ENCODE measurements at regions not wholly inside any gene's neighbourhood (a gene's known extent, or its start where the extent isn't known, plus 50 kb on each side); places are given as distances from the start of the nearest gene placed in this dataset.
"Not testable (repeated sequence)": the region's sequence is repeated elsewhere in the genome, so short reads cannot be mapped to it uniquely, and the experiment has no call there.

- no peak overlapping the region for H3K4me3 ChIP-seq (ENCODE audit: control insufficient read depth, low read depth, low read length)
- TF ChIP-seq, protein P1, sequence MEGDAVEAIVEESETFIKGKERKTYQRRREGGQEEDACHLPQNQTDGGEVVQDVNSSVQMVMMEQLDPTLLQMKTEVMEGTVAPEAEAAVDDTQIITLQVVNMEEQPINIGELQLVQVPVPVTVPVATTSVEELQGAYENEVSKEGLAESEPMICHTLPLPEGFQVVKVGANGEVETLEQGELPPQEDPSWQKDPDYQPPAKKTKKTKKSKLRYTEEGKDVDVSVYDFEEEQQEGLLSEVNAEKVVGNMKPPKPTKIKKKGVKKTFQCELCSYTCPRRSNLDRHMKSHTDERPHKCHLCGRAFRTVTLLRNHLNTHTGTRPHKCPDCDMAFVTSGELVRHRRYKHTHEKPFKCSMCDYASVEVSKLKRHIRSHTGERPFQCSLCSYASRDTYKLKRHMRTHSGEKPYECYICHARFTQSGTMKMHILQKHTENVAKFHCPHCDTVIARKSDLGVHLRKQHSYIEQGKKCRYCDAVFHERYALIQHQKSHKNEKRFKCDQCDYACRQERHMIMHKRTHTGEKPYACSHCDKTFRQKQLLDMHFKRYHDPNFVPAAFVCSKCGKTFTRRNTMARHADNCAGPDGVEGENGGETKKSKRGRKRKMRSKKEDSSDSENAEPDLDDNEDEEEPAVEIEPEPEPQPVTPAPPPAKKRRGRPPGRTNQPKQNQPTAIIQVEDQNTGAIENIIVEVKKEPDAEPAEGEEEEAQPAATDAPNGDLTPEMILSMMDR (conservative IDR thresholded peaks at IDR 0.05; ENCODE audit: control insufficient read depth, insufficient read depth, low read depth, low read length): no peak
- DNase-seq (ENCODE audit: low read depth): no peak
Measured at GRCh38 chr9:100813871-100814270, 214.7 kb upstream of the PLPPR1 start.

DNA sequence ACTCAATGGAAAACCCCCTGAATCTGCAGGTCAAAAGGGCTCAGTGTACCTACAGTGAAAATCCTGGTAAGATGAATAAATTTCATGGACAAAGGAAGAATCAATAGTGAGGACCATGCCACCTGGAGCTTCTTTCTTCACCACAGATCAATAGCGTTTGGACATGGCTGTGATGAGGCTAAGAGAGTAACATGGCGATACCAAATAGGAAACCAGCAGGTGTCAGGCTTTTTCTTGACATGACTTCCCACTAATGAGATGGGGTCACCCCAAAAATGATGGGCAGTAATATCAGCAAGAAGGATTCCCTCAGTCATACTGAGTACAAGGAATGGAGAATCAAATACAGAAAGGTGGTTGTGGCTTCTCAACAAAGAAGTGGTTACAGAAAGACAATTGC is 208.5 kb upstream of the PLPPR1 start:
- no peak overlapping the region for H3K4me3 ChIP-seq (ENCODE audit: control insufficient read depth, low read depth, low read length)
- TF ChIP-seq, protein P1 (conservative IDR thresholded peaks at IDR 0.05; ENCODE audit: control insufficient read depth, insufficient read depth, low read depth, low read length): no peak

DNA sequence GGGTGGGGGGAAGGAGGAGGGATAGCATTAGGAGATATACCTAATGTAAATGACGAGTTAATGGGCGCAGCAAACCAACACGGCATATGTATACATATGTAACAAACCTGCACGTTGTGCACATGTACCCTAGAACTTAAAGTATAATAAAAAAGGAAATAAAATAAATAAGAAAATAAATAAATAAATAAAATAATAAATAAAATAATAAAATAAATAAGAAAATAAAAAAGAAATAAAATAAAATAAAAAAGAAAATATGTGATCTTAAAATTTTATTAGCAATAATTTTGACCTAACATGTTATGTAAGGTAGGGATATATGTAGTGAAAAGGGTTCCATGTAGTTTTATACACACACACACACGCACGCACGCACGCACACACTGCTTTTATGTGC is 195.5 kb upstream of the PLPPR1 start:
- DNase-seq (ENCODE audit: low read depth): not testable (repeated sequence)

More for the DNA sequence above, 208.5 kb upstream of the PLPPR1 start:
- DNase-seq (ENCODE audit: low read depth): no peak

DNA sequence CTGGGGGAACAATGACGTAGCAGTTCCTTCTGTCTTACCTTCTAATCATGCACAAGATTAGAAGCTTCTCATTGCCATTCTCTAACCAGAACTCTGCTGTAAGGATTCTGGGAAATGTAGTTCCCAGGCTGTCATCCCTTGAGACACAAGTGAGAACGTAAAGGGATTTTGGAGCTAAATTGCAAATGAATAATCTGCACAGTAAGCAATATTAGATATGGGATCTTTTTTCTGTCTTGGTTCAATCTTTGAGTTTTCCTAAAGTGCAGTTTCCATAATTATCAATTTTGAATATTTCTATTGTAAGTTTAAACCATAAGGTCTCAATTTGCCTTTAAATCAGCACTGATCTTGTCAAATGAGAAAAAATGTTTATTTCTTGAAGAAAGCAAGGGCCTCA is 189.7 kb upstream of the PLPPR1 start:
- TF ChIP-seq, protein P1 (conservative IDR thresholded peaks at IDR 0.05; ENCODE audit: control insufficient read depth, insufficient read depth, low read depth, low read length): no peak
- no peak overlapping the region for H3K4me3 ChIP-seq (ENCODE audit: control insufficient read depth, low read depth, low read length)
- no peak for DNase-seq (ENCODE audit: low read depth)

More for the DNA sequence above, 195.5 kb upstream of the PLPPR1 start:
- H3K4me3 ChIP-seq (ENCODE audit: control insufficient read depth, low read depth, low read length): not testable (repeated sequence)

DNA sequence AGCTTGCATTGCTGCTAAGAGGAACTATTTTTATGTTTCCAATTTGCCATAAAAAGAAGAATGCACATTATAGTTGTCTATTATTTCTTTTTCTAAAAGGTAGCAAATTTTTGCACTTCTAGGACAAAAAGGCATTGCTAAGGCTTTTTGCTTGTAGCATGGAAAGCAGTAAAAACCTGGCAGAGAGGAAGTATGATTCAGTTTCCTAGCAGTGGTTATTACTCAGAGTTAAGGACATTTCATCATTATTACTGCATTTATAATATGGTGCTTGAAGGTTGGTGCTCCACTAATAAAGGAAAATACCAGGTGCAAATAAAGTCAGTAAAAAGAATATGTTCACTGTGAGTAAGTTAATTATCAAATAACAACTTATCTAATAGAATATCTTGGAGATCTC is 179.8 kb upstream of the PLPPR1 start:
- no peak overlapping the region for H3K4me3 ChIP-seq (ENCODE audit: control insufficient read depth, low read depth, low read length)
- DNase-seq (ENCODE audit: low read depth): no peak
- TF ChIP-seq, protein P1 (conservative IDR thresholded peaks at IDR 0.05; ENCODE audit: control insufficient read depth, insufficient read depth, low read depth, low read length): no peak

DNA sequence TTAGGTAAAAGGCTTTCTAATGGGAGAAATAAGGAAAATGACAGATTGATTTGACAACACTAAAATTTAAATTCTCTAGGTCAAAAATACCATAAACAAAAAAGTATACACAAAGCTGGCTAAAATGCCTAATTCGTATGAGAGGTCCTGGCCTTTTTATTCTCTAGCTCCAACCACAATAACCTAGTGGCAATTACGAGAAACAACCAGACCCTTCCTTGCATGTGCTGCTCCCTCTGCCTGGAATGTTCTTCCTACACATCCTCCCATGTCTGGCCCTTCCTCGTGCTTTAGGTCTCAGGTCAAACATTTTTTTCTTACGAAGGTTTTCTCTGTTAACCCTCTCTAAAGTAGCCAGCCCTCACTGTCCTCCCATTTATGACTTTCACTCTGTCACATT is 176.4 kb upstream of the PLPPR1 start:
- no peak for DNase-seq (ENCODE audit: low read depth)
- no peak overlapping the region for H3K4me3 ChIP-seq (ENCODE audit: control insufficient read depth, low read depth, low read length)
- TF ChIP-seq, protein P1 (conservative IDR thresholded peaks at IDR 0.05; ENCODE audit: control insufficient read depth, insufficient read depth, low read depth, low read length): no peak

DNA sequence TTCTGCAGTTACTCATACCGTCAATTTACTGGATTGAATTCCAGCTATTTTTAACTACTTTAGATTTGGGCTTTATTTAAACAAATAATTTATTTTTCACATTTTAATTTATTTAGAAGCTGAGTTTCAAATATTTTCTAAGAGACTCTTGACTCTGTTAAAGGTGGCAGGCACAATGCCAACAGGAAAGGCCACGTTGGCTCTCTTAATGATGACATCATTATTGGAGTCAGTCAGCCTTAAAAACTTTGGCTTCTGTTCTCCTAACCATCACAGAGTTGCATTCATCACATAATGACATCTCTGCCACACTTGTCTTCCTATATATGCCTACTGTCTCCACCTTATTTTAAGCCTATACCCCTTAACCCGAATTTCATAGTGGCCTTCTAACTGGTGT is 172.3 kb upstream of the PLPPR1 start:
- H3K4me3 ChIP-seq (ENCODE audit: control insufficient read depth, low read depth, low read length): no peak overlapping the region
- TF ChIP-seq, protein P1 (conservative IDR thresholded peaks at IDR 0.05; ENCODE audit: control insufficient read depth, insufficient read depth, low read depth, low read length): no peak
- DNase-seq (ENCODE audit: low read depth): no peak
